ENCODE measurements at regions not wholly inside any gene's neighbourhood (a gene's known extent, or its start where the extent isn't known, plus 50 kb on each side); places are given as distances from the start of the nearest gene placed in this dataset.
"Not testable (repeated sequence)": the region's sequence is repeated elsewhere in the genome, so short reads cannot be mapped to it uniquely, and the experiment has no call there.

- DNase-seq, result no peak
Observed at GRCh38 chr11:29231991-29232390, 784.8 kb downstream of the KCNA4 start.

DNA sequence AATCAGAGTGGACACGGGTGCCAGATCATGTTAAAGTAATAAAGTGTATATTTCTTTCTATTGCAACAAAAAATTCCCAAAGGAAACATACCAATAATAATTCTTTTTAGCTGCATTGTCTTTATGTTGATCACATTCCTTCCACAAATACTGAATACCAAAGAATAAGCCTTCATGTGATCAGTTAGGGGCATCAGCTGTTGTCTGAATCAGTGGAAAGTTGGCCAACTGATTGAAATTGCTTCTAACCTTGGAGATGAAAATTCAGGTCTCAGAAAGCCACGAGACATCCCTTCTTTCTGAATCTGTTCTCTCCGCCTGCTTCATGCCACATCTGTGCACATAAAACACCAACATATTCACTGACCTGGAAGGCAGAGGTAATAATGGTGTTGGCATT lies 785.2 kb downstream of the KCNA4 start:
- DNase-seq, result no peak

DNA sequence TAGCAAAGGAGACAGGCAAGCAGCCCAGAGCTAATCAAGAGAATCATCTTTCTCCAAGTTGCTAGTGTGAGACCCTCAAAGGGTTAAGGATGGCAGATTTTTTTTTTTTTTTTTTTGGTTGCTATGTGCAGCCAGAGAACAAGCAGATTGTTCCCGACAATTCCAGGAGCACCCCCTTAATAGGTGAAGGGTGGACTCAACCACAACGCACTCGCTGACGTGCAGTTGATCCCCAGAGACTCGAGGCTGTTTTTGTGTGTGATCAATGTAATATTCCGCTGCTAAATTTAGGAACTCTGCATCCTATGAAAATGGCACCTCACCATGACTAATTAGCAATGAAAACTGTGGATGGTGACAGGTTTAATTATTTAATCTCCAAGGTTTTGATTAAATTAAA lies 789.0 kb downstream of the KCNA4 start:
- no peak for DNase-seq

- no peak for DNase-seq
Observed at GRCh38 chr11:29224739-29225384, 792.0 kb downstream of the KCNA4 start.

- not testable (repeated sequence) for DNase-seq
Observed at GRCh38 chr11:29219531-29219930, 797.3 kb downstream of the KCNA4 start.

GRCh38 chr11:29217901-29218300 lies 798.9 kb downstream of the KCNA4 start:
- no peak for DNase-seq

- DNase-seq, result no peak
Observed at GRCh38 chr11:29214833-29215232, 802.0 kb downstream of the KCNA4 start.

DNA sequence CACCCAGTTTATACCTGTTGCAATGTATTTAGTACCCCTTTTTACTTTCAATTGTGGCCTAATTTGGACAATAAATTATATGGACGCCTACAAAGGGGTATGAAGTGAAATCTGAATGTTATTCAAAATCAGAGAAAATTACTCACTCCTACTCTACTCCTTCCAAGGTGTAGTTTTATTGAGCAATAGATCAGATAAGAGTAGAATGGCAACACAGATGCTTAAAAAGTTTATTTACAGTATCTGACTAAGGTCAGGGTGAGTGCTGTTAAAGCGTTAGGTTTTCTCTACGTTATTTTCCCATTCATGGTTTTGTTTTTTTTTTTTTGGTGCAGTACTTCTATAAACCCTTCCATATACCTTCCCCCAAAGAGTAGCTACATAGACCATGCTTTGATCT lies 805.6 kb downstream of the KCNA4 start:
- DNase-seq, result no peak

- no peak for DNase-seq
Observed at GRCh38 chr11:29210426-29210825, 806.4 kb downstream of the KCNA4 start.

GRCh38 chr11:29208117-29208516 lies 808.7 kb downstream of the KCNA4 start:
- DNase-seq, result no peak

- no peak for DNase-seq
Observed at GRCh38 chr11:29200791-29201562, 815.9 kb downstream of the KCNA4 start.

- no peak for DNase-seq
Observed at GRCh38 chr11:29190313-29190712, 826.5 kb downstream of the KCNA4 start.

DNA sequence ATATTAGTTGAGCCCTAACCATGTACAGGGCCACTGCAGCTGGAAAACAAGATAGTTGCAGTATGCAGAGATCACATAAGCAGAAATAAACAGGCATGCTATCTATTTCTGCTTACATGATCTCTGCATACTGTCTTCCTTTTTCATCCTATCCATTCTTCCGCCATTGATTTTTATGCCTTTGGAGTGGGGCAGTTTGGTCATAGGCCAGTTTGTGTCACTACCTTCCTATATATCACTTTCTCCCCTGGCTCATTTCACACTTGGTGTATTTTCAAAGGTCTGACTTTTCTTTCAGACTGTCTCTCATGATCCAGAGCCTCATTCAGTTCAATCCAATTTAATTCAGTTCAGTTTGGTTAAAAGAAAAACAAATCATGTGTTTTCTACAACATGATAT lies 829.6 kb downstream of the KCNA4 start:
- no peak for DNase-seq

GRCh38 chr11:29184939-29185890 lies 831.6 kb downstream of the KCNA4 start:
- peak; percentile 13 for DNase-seq

DNA sequence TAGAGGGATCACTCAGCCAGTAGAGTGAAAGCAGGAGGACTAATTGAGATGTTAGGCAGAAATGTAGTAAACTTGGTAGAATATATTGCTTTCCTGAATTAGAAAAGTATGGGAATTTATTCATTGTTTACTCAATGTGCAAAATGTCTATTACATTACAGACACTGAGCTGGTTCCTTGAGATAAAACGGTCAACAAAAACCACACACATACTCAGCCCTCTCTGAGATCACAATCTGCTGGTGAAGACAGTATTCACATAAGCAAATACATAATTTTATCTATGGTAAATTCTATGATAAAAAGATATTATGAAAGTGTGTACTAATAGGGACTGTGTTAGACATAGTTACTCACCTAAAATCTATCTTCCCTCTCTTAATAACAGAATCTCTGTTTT lies 833.5 kb downstream of the KCNA4 start:
- no peak for DNase-seq

DNA sequence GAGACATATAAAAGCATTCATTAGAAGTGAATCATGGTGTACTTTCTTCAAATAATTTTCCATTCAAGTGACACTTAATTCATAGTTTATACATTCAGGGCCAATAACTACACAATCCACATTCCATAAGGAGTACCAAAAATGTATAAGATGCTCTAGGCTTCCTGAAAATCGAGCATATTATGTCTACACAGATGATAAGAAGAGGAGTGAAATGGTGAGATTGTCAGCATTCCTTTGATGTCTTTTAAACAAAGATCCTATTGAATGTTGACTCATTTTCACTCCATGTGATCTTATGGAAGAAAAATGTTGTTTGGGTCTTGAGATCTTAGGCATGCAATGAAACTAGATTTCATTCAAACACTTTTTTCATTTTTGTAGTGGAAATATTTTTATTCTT lies 843.2 kb downstream of the KCNA4 start:
- DNase-seq, result no peak

GRCh38 chr11:29171360-29171950 lies 845.4 kb downstream of the KCNA4 start:
- DNase-seq, result no peak

DNA sequence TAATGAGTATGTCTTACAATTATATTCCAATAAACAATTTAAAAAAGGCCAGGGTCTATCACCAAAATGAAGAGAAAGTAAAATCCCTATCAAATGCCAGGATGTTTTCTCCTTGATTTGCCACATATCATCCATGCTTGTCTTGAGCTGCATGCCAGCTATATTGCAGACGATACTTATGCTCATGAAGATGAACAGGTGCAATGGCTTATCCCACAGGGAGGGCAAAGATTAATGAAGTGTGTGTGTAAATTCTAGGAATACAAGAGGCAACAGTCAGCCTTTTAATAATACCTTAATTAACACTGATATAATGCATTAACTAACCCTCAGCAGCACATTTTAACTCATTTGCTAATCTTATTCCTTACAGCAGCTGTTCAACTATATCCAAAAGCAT lies 850.5 kb downstream of the KCNA4 start:
- no peak for DNase-seq

DNA sequence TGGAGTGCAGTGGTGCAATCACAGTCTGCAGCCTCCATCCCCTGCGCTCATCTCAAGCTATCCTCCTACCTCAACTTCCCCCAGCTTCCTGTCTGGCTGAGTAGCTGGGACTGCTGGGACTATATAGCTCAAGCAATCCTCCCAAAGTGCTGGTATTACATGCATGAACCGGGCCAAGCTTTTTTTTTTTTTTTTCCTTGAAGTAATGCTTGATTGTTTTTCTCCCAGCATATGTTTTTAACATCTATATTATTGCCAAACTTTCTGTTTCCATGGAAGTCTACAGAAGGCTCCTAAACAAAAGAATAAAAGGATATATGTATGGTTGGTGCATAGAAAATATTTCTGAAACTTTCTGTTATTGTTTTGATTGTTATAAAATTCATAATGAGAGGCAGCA lies 853.6 kb downstream of the KCNA4 start:
- peak; percentile 23 for DNase-seq

DNA sequence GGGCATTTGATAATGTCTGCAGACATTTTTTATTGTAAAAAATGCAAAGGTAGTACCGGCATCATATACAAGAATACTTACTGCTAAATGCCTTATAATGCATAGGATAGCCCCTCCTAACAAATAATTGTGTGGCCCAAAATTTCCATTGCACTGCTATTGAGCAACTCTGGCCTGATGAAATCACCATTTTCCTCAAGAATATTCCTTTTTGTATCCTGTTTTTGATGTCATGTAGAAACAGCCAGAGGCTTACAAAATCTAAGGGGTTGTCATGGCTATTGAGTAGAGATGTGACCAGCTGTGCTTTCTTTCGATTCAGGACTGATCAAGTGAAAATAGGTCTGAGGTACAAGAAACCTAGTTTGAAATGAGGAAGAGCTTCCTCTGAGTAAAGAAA lies 854.3 kb downstream of the KCNA4 start:
- DNase-seq, result no peak

GRCh38 chr11:29161191-29161590 lies 855.6 kb downstream of the KCNA4 start:
- no peak for DNase-seq

DNA sequence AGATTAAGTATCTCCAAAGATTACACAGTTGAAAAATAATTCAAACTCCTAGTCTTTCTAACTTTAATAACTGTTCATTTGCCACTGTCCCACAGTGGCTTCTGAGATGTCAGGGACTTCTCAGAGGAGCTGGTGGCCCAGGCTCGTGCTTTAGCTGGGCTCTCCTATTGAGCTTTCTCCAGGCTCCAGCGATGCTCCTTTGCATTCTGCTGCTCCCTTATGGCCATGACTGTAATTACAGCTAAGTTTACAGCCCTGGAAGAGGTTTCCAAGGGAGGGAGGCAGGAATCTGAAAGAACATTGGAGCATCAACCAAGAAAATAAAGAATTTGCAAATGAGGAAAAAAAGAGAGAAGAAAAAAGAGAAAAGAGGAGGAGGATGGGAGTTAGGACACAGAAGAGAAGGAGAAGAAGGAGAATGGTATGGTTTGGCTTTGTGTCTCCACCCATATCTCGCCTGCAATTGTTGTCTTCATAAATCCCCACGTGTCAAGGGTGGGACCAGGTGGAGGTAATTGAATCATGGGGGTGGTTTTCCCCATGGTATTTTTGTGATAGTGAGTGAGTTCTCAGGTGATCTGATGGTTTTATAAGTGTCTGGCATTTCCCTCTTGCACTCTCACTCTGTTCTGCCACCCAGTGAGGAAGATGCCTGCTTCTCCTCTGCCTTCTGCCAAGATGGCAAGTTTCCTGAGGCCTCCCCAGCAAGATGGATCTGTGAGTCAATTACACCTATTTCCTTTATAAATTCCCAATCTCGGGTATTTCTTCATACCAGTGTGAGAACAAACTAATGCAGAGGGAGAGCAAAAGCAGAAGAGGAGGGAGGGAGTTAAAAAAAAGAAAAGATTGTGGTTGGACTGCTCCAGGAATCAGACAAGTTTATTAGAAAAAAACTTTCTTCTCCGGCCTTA lies 857.0 kb downstream of the KCNA4 start:
- DNase-seq, result peak; percentile 38

Measured in femur (tissue), 1 donor.